Effector CD8-positive, alpha-beta T cell (primary cell): ENCODE measurements at regions not wholly inside any gene's neighbourhood (a gene's known extent, or its start where the extent isn't known, plus 50 kb on each side); places are given as distances from the start of the nearest gene placed in this dataset.
"Not testable (repeated sequence)": the region's sequence is repeated elsewhere in the genome, so short reads cannot be mapped to it uniquely, and the experiment has no call there.

Source experiments
- DNase-seq: peaks from one replicate; lab custom pipeline; 2025; lab: John Stamatoyannopoulos, UW

- DNase-seq: no peak
Measured at GRCh38 chr1:91098299-91098906, 76.6 kb upstream of the ZNF644 start.

GRCh38 chr1:91095321-91095720 is 73.5 kb upstream of the ZNF644 start:
- DNase-seq: not testable (repeated sequence)

GRCh38 chr1:91092503-91092902 is 70.7 kb upstream of the ZNF644 start:
- DNase-seq: no peak

GRCh38 chr1:91091812-91092211 is 70.0 kb upstream of the ZNF644 start:
- no peak for DNase-seq

GRCh38 chr1:91080650-91081049 is 58.8 kb upstream of the ZNF644 start:
- DNase-seq: no peak

- no peak for DNase-seq
Measured at GRCh38 chr1:91078859-91079258, 57.0 kb upstream of the ZNF644 start.

GRCh38 chr1:91076834-91077233 is 55.0 kb upstream of the ZNF644 start:
- no peak for DNase-seq

GRCh38 chr1:91075233-91076135 is 53.6 kb upstream of the ZNF644 start:
- no peak for DNase-seq

- no peak for DNase-seq
Measured at GRCh38 chr1:91073299-91073698, 51.5 kb upstream of the ZNF644 start.

- no peak for DNase-seq
Measured at GRCh38 chr1:91071838-91072237, 50.0 kb upstream of the ZNF644 start.
